ENCODE measurements at regions not wholly inside any gene's neighbourhood (a gene's known extent, or its start where the extent isn't known, plus 50 kb on each side); places are given as distances from the start of the nearest gene placed in this dataset.

DNA sequence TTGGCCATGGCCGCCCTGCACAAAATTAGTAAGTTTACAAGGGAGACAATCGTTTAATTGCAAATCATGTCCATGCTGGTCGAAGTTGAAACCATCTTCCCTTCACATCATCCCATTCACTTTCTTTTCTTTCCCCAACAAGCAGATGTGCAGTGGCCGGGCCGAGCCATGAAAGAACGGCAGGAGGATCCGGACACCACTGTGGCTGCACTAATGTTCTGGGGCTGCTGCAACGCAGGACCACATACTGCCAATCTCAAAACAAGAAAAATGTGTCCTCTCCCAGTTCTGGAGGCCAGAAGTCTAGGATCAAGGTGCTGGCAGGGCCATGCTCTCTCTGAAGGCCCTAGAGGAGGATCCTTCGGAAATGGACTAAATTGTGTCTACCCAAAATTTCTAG, 227.4 kb upstream of the MYT1L start:
- CTCF ChIA-PET = interaction anchor here (0.6 kb wide), 1 partner anchor 904 kb away, joined by 3 read pairs; no protein-coding TSS in a partner anchor
- no peaks in the 10 kb centered on the region for H3K36me3 ChIP-seq (ENCODE audit: control insufficient read depth, insufficient read depth, low read length)
- TF ChIP-seq CTCF (IDR thresholded peaks at IDR 0.05; ENCODE audit: insufficient read depth, low read depth, low read length) = no peak
- no peak overlapping the region for H3K4me3 ChIP-seq (ENCODE audit: low read depth, low read length)
- H3K27me3 ChIP-seq (ENCODE audit: control insufficient read depth, insufficient read depth, low read length) = no peaks in the 10 kb centered on the region
- DNase-seq (ENCODE audit: low read depth) = no peak
- POLR2A ChIA-PET = no interaction called here

DNA sequence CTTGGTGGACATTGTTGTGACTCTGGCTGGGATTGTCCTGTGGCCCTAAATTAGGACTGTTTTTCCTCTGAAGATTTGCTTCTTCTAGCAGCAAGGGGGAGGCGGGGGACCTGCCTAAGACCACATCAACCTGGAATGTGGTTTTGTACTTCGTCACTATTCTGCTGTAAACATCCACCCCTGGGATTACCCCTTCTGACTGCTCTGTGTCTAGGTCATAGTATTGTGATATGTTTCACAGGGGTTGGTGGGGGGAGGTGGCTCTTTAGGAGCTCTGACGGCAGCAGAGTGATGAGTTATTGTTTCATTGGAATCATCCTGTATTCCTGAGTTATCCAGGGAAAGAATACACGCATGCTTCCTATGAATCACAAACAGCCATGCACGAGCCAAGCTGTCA, 226.4 kb upstream of the MYT1L start:
- DNase-seq (ENCODE audit: low read depth) = no peak
- CTCF ChIA-PET = no interaction called here
- H3K27me3 ChIP-seq (ENCODE audit: control insufficient read depth, insufficient read depth, low read length) = no peaks in the 10 kb centered on the region
- POLR2A ChIA-PET = no interaction called here
- TF ChIP-seq CTCF (IDR thresholded peaks at IDR 0.05; ENCODE audit: insufficient read depth, low read depth, low read length) = no peak
- no peak overlapping the region for H3K4me3 ChIP-seq (ENCODE audit: low read depth, low read length)
- no peaks in the 10 kb centered on the region for H3K36me3 ChIP-seq (ENCODE audit: control insufficient read depth, insufficient read depth, low read length)

DNA sequence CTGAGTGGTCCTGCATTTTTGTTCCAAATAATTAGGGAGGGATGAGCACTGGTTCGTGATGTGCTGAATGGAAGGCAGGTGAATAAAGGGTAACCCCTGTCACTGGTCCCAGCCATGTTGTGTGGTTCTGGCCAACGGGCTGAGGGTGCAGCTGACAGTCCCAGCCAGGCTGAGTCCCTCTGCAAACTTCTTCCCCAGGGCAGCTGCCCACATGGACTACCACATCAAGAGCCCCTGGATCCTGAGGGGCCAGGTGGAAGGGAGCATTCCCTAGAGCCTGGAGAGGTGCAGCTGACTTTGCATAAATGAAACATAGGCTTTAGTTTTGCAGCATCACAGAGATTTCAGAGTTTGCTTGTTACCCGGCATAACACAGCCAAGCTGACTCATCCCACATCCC, 219.8 kb upstream of the MYT1L start:
- CTCF ChIA-PET = no interaction called here
- no peaks in the 10 kb centered on the region for H3K27me3 ChIP-seq (ENCODE audit: control insufficient read depth, insufficient read depth, low read length)
- H3K36me3 ChIP-seq (ENCODE audit: control insufficient read depth, insufficient read depth, low read length) = no peaks in the 10 kb centered on the region
- H3K4me3 ChIP-seq (ENCODE audit: low read depth, low read length) = no peak overlapping the region
- TF ChIP-seq CTCF (IDR thresholded peaks at IDR 0.05; ENCODE audit: insufficient read depth, low read depth, low read length) = no peak
- POLR2A ChIA-PET = no interaction called here
- no peak for DNase-seq (ENCODE audit: low read depth)

DNA sequence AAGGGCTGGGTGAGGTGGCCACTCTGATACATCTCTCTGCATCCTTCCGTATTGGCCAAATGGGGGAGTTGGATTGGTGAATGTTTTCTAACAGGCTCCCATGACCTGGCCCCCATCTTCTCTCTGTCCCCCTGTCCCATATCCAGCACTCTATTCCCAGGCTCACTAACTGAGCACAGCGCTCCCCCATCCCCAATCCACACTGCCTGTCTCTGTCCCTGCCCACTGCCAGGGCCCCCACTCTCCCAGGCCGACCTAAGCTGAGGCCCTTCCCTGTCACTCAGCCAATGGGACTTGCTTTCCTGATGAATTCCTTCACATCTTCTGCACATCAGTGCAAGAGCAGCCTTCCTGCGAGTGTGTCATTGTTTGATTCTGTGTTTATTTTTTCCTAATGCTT, 216.8 kb upstream of the MYT1L start:
- no peak for TF ChIP-seq CTCF (IDR thresholded peaks at IDR 0.05; ENCODE audit: insufficient read depth, low read depth, low read length)
- Histone ChIP-seq H3K4me3 (ENCODE audit: low read depth, low read length) (no peak overlapping the region), H3K27me3 (ENCODE audit: control insufficient read depth, insufficient read depth, low read length) (no peaks in the 10 kb centered on the region), H3K36me3 (ENCODE audit: control insufficient read depth, insufficient read depth, low read length) (no peaks in the 10 kb centered on the region)
- ChIA-PET CTCF (no interaction called here), POLR2A (no interaction called here)
- DNase-seq (ENCODE audit: low read depth) = no peak

GRCh38 chr2:2547451-2547850, 216.4 kb upstream of the MYT1L start:
- no peak for DNase-seq (ENCODE audit: low read depth)
- ChIA-PET POLR2A (no interaction called here), CTCF (no interaction called here)
- H3K27me3 ChIP-seq (ENCODE audit: control insufficient read depth, insufficient read depth, low read length) = no peaks in the 10 kb centered on the region
- no peak overlapping the region for H3K4me3 ChIP-seq (ENCODE audit: low read depth, low read length)
- no peak for TF ChIP-seq CTCF (IDR thresholded peaks at IDR 0.05; ENCODE audit: insufficient read depth, low read depth, low read length)
- no peaks in the 10 kb centered on the region for H3K36me3 ChIP-seq (ENCODE audit: control insufficient read depth, insufficient read depth, low read length)
